HEK293 (cell line): ENCODE measurements at regions not wholly inside any gene's neighbourhood (a gene's known extent, or its start where the extent isn't known, plus 50 kb on each side); places are given as distances from the start of the nearest gene placed in this dataset.

Experiments
- CTCF ChIA-PET: fragments of 350-600 bp; formaldehyde crosslinking; extraction: SDS; loops from one replicate; lab custom pipeline; 2021; ENCODE audit warnings: antibody characterized with exemption; lab: Yijun Ruan, JAX
- POLR2A ChIA-PET: fragments of 300-600 bp; formaldehyde crosslinking; extraction: SDS; loops from one replicate; lab custom pipeline; 2020; ENCODE audit warnings: antibody characterized with exemption, inconsistent platforms; lab: Yijun Ruan, JAX
- H3K27ac ChIP-seq: fragments of 200-500 bp; sonication (Bioruptor generic); 2 replicates; pipeline ENCODE4 v1.5.1; 2014; ENCODE audit warnings: low read depth, low read length, control low read depth, inconsistent platforms; ENCODE audit errors: extremely low read depth
- H3K36me3 ChIP-seq, 2 experiments: fragments of 200-500 bp in 1 of 2; sonication (Bioruptor generic) in 1 of 2; 1 replicate in 1 of 2; 2 replicates in 1 of 2; pipeline ENCODE4 v1.5.1; 2014 to 2017; ENCODE audit warnings: inconsistent platforms in 2 of 2, low read length in 2 of 2; ENCODE audit not compliant: control insufficient read depth in 2 of 2, insufficient read depth in 1 of 2
- H3K4me1 ChIP-seq: fragments of 200-500 bp; sonication (Bioruptor generic); 2 replicates; pipeline ENCODE4 v1.5.1; 2014; ENCODE audit warnings: mild to moderate bottlenecking, low read length, inconsistent platforms; ENCODE audit not compliant: control insufficient read depth, insufficient read depth
- H3K4me3 ChIP-seq: 2 replicates; pipeline ENCODE4 v1.5.1; 2011; ENCODE audit warnings: low read depth, mild to moderate bottlenecking, control low read depth, low read length, moderate library complexity
- H3K9me3 ChIP-seq: fragments of 200-500 bp; sonication (Bioruptor generic); 2 replicates; pipeline ENCODE4 v1.5.1; 2014; ENCODE audit warnings: low read depth, low read length, inconsistent platforms; ENCODE audit not compliant: control insufficient read depth, insufficient read depth
- HOXD13 ChIP-seq: sonication (generic); formaldehyde crosslinking; IDR thresholded peaks from 2 replicates; pipeline ENCODE4 v1.8.0; 2022; ENCODE audit warnings: missing genetic modification reagents, borderline replicate concordance
- MYNN ChIP-seq: fragments of 450-650 bp; formaldehyde crosslinking; IDR thresholded peaks from 2 replicates; pipeline ENCODE4 v1.5.1; 2016; ENCODE audit warnings: missing biosample characterization, missing genetic modification characterization, borderline replicate concordance
- SETDB1 ChIP-seq: IDR thresholded peaks from one replicate; pipeline ENCODE4 v1.6.1; 2017; ENCODE audit warnings: mild to moderate bottlenecking, low read length, moderate library complexity, mixed read lengths; ENCODE audit not compliant: insufficient read length
- YY1 ChIP-seq: fragments of 450-650 bp; formaldehyde crosslinking; IDR thresholded peaks from 2 replicates; pipeline ENCODE4 v1.5.1; 2018; ENCODE audit warnings: missing biosample characterization, missing genetic modification characterization
- ZBTB20 ChIP-seq: fragments of 450-650 bp; formaldehyde crosslinking; IDR thresholded peaks from 2 replicates; pipeline ENCODE4 v1.5.1; 2016; ENCODE audit warnings: missing biosample characterization, missing genetic modification characterization
- ZFP3 ChIP-seq: fragments of 450-650 bp; formaldehyde crosslinking; IDR thresholded peaks from 2 replicates; pipeline ENCODE4 v1.5.1; 2016; ENCODE audit warnings: low read depth, missing biosample characterization, missing genetic modification characterization
- ZFP69B ChIP-seq: fragments of 450-650 bp; formaldehyde crosslinking; IDR thresholded peaks from 2 replicates; pipeline ENCODE4 v1.5.1; 2016; ENCODE audit warnings: missing biosample characterization, missing genetic modification characterization
- ZNF157 ChIP-seq: fragments of 450-650 bp; formaldehyde crosslinking; IDR thresholded peaks from 2 replicates; pipeline ENCODE4 v1.5.1; 2016; ENCODE audit warnings: missing biosample characterization, missing genetic modification characterization
- ZNF223 ChIP-seq: fragments of 450-650 bp; formaldehyde crosslinking; IDR thresholded peaks from 2 replicates; pipeline ENCODE4 v1.5.1; 2016; ENCODE audit warnings: missing biosample characterization, missing genetic modification characterization
- ZNF24 ChIP-seq: fragments of 450-650 bp; formaldehyde crosslinking; IDR thresholded peaks from 2 replicates; pipeline ENCODE4 v1.5.1; 2016; ENCODE audit warnings: missing biosample characterization, missing genetic modification characterization
- ZNF623 ChIP-seq: fragments of 450-650 bp; formaldehyde crosslinking; IDR thresholded peaks from 2 replicates; pipeline ENCODE4 v1.5.1; 2016; ENCODE audit warnings: missing biosample characterization, missing genetic modification characterization
- ZNF629 ChIP-seq: fragments of 450-650 bp; formaldehyde crosslinking; IDR thresholded peaks from 2 replicates; pipeline ENCODE4 v1.5.1; 2017; ENCODE audit warnings: missing biosample characterization, missing genetic modification characterization
- ZNF658 ChIP-seq: fragments of 450-650 bp; formaldehyde crosslinking; IDR thresholded peaks from 2 replicates; pipeline ENCODE4; 2016; ENCODE audit warnings: missing biosample characterization, missing genetic modification characterization
- ZNF707 ChIP-seq: fragments of 450-650 bp; formaldehyde crosslinking; IDR thresholded peaks from 2 replicates; pipeline ENCODE4 v1.5.1; 2016; ENCODE audit warnings: missing biosample characterization, missing genetic modification characterization
- ZNF747 ChIP-seq: fragments of 450-650 bp; formaldehyde crosslinking; IDR thresholded peaks from 2 replicates; pipeline ENCODE4 v1.5.1; 2016; ENCODE audit warnings: missing biosample characterization, missing genetic modification characterization
- ZNF830 ChIP-seq: fragments of 450-650 bp; IDR thresholded peaks from 2 replicates; pipeline ENCODE4 v1.5.0; 2018; ENCODE audit warnings: missing biosample characterization, missing genetic modification characterization, low read depth, mild to moderate bottlenecking, moderate library complexity
- ZSCAN30 ChIP-seq: fragments of 450-650 bp; IDR thresholded peaks from 2 replicates; pipeline ENCODE4 v1.5.1; 2018; ENCODE audit warnings: missing biosample characterization, mild to moderate bottlenecking, missing genetic modification characterization, moderate library complexity
- TF ChIP-seq, protein P1 (sequence below): fragments of 450-650 bp; formaldehyde crosslinking; IDR thresholded peaks from 2 replicates; pipeline ENCODE4 v1.5.1; 2017; ENCODE audit warnings: missing biosample characterization, missing genetic modification characterization
- TF ChIP-seq, protein P2 (sequence below): fragments of 450-650 bp; formaldehyde crosslinking; IDR thresholded peaks from 2 replicates; pipeline ENCODE4 v1.5.1; 2017; ENCODE audit warnings: missing biosample characterization, missing genetic modification characterization
- TF ChIP-seq, protein P3 (sequence below): fragments of 450-650 bp; formaldehyde crosslinking; optimal IDR thresholded peaks from 2 replicates; pipeline ENCODE3; 2016; ENCODE audit warnings: missing biosample characterization, mild to moderate bottlenecking, missing genetic modification characterization
- TF ChIP-seq, protein P4 (sequence below): fragments of 450-650 bp; formaldehyde crosslinking; IDR thresholded peaks from 2 replicates; pipeline ENCODE4 v1.5.1; 2016; ENCODE audit warnings: missing biosample characterization, missing genetic modification characterization
- TF ChIP-seq, protein P5 (sequence below): fragments of 450-650 bp; formaldehyde crosslinking; IDR thresholded peaks from 2 replicates; pipeline ENCODE4 v1.5.1; 2016; ENCODE audit warnings: missing biosample characterization, missing genetic modification characterization, borderline replicate concordance

DNA sequence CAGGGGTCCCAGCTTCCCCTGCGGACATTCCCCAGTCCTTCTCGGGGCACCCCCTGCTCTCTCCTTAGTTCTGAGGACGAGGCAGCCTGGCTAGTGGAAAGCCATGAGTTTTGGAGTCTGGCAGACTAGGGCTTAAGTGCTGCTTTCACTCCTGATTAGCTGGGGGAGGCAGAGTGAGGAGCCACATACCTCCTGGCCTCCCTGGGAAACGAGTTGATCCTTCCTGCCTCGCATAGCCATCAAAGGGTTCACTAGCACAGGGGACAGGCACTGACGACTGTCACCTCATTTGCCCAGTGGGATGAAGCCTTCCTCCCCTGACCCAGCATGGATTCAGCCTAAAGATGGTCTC, 402.5 kb downstream of the RPS24 start:
- Histone ChIP-seq H3K36me3 (no peaks in the 10 kb centered on the region), H3K27ac (no peak overlapping the region), H3K4me1 (no peaks in the 10 kb centered on the region), H3K4me3 (no peak overlapping the region), H3K9me3 (no peaks in the 10 kb centered on the region)
- TF ChIP-seq ZNF747 = no peak
- TF ChIP-seq HOXD13 (CRISPR knock-in tag) = no peak
- TF ChIP-seq, protein P1, sequence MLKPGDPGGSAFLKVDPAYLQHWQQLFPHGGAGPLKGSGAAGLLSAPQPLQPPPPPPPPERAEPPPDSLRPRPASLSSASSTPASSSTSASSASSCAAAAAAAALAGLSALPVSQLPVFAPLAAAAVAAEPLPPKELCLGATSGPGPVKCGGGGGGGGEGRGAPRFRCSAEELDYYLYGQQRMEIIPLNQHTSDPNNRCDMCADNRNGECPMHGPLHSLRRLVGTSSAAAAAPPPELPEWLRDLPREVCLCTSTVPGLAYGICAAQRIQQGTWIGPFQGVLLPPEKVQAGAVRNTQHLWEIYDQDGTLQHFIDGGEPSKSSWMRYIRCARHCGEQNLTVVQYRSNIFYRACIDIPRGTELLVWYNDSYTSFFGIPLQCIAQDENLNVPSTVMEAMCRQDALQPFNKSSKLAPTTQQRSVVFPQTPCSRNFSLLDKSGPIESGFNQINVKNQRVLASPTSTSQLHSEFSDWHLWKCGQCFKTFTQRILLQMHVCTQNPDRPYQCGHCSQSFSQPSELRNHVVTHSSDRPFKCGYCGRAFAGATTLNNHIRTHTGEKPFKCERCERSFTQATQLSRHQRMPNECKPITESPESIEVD (tag by site-specific recombination) = no peak
- TF ChIP-seq, protein P2, sequence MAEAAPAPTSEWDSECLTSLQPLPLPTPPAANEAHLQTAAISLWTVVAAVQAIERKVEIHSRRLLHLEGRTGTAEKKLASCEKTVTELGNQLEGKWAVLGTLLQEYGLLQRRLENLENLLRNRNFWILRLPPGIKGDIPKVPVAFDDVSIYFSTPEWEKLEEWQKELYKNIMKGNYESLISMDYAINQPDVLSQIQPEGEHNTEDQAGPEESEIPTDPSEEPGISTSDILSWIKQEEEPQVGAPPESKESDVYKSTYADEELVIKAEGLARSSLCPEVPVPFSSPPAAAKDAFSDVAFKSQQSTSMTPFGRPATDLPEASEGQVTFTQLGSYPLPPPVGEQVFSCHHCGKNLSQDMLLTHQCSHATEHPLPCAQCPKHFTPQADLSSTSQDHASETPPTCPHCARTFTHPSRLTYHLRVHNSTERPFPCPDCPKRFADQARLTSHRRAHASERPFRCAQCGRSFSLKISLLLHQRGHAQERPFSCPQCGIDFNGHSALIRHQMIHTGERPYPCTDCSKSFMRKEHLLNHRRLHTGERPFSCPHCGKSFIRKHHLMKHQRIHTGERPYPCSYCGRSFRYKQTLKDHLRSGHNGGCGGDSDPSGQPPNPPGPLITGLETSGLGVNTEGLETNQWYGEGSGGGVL (tag by site-specific recombination) = no peak
- TF ChIP-seq ZFP69B (tag by site-specific recombination) = no peak
- no peak for TF ChIP-seq SETDB1
- no peak for TF ChIP-seq ZNF157
- TF ChIP-seq ZNF658 (tag by site-specific recombination) = no peak
- TF ChIP-seq ZBTB20 (tag by site-specific recombination) = no peak
- no peak for TF ChIP-seq MYNN (tag by site-specific recombination)
- no peak for TF ChIP-seq ZNF223
- TF ChIP-seq, protein P3, sequence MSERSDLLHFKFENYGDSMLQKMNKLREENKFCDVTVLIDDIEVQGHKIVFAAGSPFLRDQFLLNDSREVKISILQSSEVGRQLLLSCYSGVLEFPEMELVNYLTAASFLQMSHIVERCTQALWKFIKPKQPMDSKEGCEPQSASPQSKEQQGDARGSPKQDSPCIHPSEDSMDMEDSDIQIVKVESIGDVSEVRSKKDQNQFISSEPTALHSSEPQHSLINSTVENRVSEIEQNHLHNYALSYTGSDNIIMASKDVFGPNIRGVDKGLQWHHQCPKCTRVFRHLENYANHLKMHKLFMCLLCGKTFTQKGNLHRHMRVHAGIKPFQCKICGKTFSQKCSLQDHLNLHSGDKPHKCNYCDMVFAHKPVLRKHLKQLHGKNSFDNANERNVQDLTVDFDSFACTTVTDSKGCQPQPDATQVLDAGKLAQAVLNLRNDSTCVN = no peak
- TF ChIP-seq, protein P4, sequence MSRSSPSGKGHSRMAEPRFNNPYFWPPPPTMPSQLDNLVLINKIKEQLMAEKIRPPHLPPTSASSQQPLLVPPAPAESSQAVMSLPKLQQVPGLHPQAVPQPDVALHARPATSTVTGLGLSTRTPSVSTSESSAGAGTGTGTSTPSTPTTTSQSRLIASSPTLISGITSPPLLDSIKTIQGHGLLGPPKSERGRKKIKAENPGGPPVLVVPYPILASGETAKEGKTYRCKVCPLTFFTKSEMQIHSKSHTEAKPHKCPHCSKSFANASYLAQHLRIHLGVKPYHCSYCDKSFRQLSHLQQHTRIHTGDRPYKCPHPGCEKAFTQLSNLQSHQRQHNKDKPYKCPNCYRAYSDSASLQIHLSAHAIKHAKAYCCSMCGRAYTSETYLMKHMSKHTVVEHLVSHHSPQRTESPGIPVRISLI = no peak
- TF ChIP-seq ZNF830 (tag by site-specific recombination) = no peak
- no peak for TF ChIP-seq ZNF707 (tag by site-specific recombination)
- no peak for TF ChIP-seq YY1 (tag by site-specific recombination)
- TF ChIP-seq ZNF623 (tag by site-specific recombination) = no peak
- TF ChIP-seq ZNF24 = no peak
- TF ChIP-seq ZNF629 (tag by site-specific recombination) = no peak
- CTCF ChIA-PET = interaction anchor here (1.2 kb wide), 1 partner anchor 10 kb away, joined by 3 read pairs; no protein-coding TSS in a partner anchor
- POLR2A ChIA-PET = no interaction called here

DNA sequence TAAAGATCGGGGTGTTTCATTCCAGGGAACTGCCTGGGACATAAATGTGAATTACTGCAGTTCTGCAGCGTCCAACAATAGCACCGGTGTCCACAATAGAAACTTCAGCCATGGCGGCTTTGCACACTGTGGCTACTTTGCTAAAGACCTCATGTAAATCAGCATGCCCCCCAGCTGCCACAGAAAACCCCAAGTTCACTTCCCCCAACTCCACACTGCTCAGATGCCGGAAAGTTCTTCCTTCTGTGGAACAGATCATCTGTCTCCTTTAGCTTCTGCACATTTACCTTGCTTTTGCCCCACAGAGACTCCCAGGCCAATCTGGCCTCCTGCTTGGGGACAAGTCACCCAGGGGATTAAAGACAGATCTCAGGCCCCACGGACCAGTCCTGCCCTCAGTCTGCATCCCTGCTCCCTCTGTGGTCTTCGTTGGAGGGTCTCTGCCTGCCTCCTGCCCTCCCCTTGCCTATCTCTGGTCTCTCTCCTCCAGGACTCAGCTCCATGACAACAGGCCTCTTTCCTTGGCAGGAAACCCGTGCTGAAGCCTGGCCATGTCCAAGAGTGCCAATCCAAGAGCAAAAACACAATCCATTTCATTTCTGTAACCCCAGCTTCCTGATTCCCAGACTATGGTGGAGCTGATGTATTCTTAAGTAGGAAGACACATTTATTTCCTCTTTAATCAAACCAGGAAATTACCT, 403.2 kb downstream of the RPS24 start:
- TF ChIP-seq ZFP3 (no peak), ZSCAN30 (tag by site-specific recombination) (no peak)
- TF ChIP-seq, protein P5, sequence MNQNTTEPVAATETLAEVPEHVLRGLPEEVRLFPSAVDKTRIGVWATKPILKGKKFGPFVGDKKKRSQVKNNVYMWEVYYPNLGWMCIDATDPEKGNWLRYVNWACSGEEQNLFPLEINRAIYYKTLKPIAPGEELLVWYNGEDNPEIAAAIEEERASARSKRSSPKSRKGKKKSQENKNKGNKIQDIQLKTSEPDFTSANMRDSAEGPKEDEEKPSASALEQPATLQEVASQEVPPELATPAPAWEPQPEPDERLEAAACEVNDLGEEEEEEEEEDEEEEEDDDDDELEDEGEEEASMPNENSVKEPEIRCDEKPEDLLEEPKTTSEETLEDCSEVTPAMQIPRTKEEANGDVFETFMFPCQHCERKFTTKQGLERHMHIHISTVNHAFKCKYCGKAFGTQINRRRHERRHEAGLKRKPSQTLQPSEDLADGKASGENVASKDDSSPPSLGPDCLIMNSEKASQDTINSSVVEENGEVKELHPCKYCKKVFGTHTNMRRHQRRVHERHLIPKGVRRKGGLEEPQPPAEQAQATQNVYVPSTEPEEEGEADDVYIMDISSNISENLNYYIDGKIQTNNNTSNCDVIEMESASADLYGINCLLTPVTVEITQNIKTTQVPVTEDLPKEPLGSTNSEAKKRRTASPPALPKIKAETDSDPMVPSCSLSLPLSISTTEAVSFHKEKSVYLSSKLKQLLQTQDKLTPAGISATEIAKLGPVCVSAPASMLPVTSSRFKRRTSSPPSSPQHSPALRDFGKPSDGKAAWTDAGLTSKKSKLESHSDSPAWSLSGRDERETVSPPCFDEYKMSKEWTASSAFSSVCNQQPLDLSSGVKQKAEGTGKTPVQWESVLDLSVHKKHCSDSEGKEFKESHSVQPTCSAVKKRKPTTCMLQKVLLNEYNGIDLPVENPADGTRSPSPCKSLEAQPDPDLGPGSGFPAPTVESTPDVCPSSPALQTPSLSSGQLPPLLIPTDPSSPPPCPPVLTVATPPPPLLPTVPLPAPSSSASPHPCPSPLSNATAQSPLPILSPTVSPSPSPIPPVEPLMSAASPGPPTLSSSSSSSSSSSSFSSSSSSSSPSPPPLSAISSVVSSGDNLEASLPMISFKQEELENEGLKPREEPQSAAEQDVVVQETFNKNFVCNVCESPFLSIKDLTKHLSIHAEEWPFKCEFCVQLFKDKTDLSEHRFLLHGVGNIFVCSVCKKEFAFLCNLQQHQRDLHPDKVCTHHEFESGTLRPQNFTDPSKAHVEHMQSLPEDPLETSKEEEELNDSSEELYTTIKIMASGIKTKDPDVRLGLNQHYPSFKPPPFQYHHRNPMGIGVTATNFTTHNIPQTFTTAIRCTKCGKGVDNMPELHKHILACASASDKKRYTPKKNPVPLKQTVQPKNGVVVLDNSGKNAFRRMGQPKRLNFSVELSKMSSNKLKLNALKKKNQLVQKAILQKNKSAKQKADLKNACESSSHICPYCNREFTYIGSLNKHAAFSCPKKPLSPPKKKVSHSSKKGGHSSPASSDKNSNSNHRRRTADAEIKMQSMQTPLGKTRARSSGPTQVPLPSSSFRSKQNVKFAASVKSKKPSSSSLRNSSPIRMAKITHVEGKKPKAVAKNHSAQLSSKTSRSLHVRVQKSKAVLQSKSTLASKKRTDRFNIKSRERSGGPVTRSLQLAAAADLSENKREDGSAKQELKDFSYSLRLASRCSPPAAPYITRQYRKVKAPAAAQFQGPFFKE (tag by site-specific recombination) = no peak
- no peak overlapping the region for H3K27ac ChIP-seq
- no peaks in the 10 kb centered on the region for H3K9me3 ChIP-seq
- ChIA-PET CTCF (interaction anchor here (0.7 to 1.2 kb wide), 2 partner anchors 8 to 11 kb away, joined by 3 read pairs; no protein-coding TSS in a partner anchor), POLR2A (no interaction called here)
- no peaks in the 10 kb centered on the region for H3K36me3 ChIP-seq
- no peaks in the 10 kb centered on the region for H3K4me1 ChIP-seq
- no peak overlapping the region for H3K4me3 ChIP-seq
